GM12873 (cell line): ENCODE measurements at regions not wholly inside any gene's neighbourhood (a gene's known extent, or its start where the extent isn't known, plus 50 kb on each side); places are given as distances from the start of the nearest gene placed in this dataset.

ENCODE experiments used
- TF ChIP-seq, protein P1 (sequence below): IDR thresholded peaks from 2 replicates; pipeline ENCODE4 v1.5.1; 2012; ENCODE audit warnings: low read depth, mild to moderate bottlenecking, moderate library complexity, low read length, control low read depth; ENCODE audit not compliant: insufficient read depth; ENCODE audit errors: missing control alignments

DNA sequence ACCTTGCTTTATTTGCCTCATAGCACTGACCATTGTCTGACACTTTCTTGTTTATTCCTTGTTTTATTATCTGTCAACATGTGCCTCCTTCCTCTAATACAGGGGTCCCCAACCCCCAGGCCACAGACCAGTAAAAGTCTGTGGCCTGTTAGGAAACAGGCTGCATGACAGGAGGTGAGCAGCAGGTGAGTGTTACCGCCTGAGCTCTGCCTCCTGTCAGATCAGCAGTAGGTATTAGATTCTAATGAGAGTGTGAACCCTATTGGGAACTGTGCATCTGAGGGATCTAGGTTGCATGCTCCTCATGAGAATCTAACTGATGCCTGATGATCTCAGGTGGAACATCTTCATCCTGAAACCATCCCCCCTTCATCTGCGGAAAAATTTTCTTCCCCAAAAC is 228.0 kb downstream of the HINT1 start:
- TF ChIP-seq, protein P1, sequence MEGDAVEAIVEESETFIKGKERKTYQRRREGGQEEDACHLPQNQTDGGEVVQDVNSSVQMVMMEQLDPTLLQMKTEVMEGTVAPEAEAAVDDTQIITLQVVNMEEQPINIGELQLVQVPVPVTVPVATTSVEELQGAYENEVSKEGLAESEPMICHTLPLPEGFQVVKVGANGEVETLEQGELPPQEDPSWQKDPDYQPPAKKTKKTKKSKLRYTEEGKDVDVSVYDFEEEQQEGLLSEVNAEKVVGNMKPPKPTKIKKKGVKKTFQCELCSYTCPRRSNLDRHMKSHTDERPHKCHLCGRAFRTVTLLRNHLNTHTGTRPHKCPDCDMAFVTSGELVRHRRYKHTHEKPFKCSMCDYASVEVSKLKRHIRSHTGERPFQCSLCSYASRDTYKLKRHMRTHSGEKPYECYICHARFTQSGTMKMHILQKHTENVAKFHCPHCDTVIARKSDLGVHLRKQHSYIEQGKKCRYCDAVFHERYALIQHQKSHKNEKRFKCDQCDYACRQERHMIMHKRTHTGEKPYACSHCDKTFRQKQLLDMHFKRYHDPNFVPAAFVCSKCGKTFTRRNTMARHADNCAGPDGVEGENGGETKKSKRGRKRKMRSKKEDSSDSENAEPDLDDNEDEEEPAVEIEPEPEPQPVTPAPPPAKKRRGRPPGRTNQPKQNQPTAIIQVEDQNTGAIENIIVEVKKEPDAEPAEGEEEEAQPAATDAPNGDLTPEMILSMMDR = no peak

DNA sequence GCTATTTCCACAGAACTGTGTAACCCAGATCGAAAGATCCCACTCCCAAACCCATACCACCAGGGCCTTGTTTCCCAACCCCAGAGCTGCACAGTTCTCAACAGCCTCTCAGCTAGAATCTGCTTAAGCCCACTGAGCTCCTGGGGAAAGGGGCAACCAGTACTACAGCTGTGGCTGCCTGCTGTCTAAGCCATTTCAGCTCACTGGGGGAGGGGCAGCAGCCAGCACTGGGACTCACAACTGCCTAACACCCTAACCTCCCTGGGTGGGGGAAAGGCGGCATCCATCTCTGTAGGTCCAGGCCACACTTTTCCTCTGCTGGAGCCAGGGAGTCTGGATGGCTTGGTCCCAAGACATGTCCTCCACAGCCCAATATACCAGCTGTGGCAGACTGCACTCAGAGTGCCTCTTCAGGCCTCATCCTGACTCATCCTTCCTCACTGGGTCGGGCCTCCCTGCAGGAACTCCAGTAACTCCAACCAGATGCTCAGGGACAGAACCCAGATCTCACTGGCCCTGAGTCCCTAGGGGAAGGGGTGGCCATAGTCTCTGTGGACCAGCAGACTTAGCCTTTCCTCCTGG is 241.4 kb downstream of the HINT1 start:
- TF ChIP-seq, protein P1 = no peak

- TF ChIP-seq, protein P1 = no peak
Observed at GRCh38 chr5:130912088-130912487, 253.0 kb downstream of the HINT1 start.

GRCh38 chr5:130908186-130908585 is 256.9 kb downstream of the HINT1 start:
- TF ChIP-seq, protein P1 = no peak

- TF ChIP-seq, protein P1 = no peak
Observed at GRCh38 chr5:130896636-130897035, 268.4 kb downstream of the HINT1 start.

GRCh38 chr5:130893006-130893405 is 272.1 kb downstream of the HINT1 start:
- TF ChIP-seq, protein P1 = no peak

DNA sequence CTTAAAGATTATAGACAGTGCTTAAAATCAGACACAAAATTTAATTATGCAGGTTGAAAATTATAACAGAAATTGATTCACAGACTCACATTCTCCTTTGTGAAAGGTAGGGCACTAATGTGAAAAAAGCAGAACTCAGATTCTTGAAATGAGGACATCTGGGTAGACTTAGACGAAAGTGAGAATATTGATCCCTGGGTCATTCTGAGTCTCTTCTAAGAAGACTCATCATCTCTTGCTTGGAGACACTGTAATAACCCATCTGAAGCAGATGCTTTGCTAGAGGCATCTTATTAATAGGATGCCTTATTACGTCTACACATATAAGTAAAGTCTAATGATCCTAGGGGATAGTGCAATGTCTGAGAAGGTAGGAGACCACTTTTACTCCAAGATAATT is 274.4 kb downstream of the HINT1 start:
- TF ChIP-seq, protein P1 = no peak

DNA sequence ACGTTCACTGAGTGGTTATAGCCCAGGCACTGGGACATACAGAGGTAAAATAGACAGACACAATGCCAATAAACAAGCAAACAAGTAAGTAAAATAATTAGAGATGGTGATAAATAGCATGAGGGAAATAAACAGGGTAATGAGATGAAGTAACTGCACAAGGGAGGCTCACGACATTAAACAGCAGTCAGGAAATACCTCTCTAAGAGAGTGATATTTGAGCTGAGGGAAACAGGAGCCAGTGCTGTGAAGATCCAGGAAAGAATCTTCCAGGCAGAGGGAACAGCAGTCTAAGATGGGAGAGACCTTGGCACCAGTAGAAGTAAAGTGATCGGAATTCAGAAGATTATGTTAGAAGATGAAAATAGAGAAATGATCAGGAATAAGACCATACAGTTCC is 279.4 kb downstream of the HINT1 start:
- TF ChIP-seq, protein P1 = no peak
